ENCODE measurements at regions not wholly inside any gene's neighbourhood (a gene's known extent, or its start where the extent isn't known, plus 50 kb on each side); places are given as distances from the start of the nearest gene placed in this dataset.

DNA sequence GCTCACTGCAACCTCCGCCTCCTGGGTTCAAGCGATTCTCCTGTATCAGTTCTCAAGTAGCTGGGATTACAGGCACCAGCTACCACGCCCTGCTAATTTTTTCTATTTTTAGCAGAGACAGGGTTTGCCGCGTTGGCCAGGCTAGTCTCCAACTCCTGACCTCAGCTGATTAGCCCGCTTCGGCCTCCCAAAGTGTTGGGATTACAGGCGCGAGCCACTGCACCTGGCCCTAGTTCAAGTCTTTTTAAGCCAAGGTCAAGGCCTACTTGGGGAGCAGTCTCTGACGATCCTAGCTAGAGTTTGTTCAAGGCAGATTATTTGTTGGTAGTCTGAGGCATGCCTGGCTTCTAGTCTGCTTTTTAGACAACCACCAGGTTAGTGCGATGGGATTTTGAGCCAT, 709.5 kb upstream of the COBL start:
- DNase-seq (ENCODE audit: low spot score), result no peak

DNA sequence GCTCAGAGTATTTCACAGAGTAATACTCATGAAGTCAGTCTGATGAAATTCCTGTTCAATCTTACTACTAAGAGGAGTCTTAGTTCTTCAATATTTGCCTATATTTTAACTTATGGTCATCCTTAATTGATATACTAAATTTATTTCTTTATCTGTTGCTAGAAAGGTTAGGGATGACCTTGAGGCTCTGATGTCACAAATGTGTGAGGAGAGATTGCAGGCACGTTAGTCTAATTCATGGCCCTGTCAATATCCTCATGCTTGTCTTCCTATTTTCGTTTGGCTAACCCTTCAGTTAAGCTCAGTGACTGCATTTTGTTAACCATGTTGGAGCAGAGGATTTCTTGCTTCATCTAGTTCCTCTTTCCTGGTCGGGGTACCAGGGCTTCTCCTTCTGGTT, 704.7 kb upstream of the COBL start:
- no peak for DNase-seq (ENCODE audit: low spot score)

- no peak for DNase-seq (ENCODE audit: low spot score)
Observed at GRCh38 chr7:52018680-52019054, 702.1 kb upstream of the COBL start.

DNA sequence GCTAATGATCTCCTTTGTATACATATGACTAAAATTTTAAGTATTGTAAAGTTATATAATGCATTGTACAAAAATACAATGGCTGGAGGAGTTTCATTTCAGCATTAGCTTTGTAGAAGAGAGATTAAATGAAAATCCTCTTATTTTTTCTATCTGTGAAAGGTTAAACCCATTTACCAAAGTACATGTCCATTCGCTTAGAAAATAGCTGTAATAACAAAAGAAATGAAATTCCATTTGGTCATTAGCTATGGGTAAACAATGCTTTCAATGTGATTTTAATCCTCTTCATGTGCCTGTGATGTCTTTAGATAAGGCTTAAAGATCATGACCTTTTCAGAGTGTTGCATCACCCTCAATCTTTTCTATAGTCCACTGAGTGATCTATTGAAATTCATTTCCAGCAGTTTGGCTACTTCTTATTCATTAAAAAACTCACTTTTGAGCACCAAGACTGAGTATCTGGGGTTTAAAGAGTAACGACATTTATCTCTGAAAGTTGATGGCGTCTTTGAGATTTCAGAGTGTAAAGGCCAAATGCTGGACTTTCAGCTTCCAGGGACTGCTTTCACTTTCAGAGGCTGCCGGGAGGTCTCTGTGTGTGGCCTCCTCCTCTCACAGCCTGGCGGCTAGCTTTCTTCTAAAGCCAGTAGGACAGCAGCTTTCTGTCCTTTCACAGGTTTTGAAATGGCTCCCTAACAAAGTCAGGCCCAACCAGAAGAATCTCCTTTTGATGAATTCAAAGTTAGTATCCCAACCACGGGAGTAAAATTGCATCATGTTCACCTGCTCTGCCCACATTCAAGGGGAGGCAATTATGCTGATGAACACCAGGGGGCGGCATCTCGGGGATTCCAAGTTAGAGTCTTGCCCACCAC, 701.4 kb upstream of the COBL start:
- peak; percentile 27 for DNase-seq (ENCODE audit: low spot score)

GRCh38 chr7:52009181-52009580, 692.6 kb upstream of the COBL start:
- no peak for DNase-seq (ENCODE audit: low spot score)

GRCh38 chr7:52006674-52007073, 690.1 kb upstream of the COBL start:
- DNase-seq (ENCODE audit: low spot score), result no peak

DNA sequence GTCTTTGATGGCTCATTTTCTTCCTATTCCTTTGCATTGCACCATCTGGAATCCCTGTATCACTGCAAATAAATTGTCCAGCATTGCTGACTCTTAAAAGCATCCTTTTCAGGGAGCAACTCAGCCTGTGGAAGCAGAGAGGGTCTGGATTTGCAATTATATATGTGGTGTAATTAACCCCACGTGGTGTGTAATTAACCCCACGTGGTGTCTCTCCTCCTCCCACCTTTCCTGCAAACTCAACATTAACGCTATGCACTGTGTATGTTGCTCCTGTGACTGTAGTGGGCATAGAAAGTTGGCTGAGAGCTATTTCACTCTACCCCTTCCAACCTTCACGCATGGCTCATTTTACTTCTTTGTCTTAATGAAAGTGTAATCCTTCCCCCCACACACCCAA, 689.0 kb upstream of the COBL start:
- DNase-seq (ENCODE audit: low spot score), result no peak

GRCh38 chr7:51995596-51996179, 679.1 kb upstream of the COBL start:
- DNase-seq (ENCODE audit: low spot score), result no peak

DNA sequence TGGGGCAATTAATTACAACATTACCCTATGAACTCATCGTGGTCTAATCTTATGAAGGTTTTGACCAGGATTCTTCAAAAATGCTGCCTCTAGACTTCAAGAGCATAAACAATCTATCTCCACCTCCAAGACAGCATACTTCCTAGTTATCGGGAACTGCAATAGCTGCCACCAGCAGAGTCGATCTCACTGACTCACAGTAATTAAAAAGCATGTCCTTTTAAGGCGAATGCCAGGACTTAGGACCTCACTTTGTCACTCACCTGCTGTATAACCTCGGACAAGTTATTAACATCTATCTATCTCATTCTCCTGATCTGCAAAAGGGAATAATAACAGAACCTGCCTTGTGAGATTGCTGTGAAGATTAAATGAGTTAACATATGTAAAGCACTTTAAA, 666.0 kb upstream of the COBL start:
- no peak for DNase-seq (ENCODE audit: low spot score)

- no peak for DNase-seq (ENCODE audit: low spot score)
Observed at GRCh38 chr7:51980812-51981211, 664.2 kb upstream of the COBL start.

GRCh38 chr7:51980313-51980712, 663.7 kb upstream of the COBL start:
- no peak for DNase-seq (ENCODE audit: low spot score)

DNA sequence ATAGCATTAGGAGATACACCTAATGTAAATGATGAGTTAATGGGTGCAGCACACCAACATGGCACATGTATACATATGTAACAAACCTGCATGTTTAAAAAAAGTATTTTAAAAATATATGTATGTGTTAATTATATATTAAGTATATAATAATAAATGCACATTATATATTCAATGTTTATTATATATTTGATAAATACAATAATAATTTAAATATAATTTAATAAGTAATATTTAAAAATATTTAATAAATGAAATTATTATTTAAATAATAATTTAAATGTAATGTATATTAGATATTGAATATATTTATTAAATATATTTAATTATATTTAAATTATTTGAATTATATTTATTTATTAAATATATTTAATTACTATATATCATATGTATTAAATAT, 661.3 kb upstream of the COBL start:
- DNase-seq (ENCODE audit: low spot score), result no peak

DNA sequence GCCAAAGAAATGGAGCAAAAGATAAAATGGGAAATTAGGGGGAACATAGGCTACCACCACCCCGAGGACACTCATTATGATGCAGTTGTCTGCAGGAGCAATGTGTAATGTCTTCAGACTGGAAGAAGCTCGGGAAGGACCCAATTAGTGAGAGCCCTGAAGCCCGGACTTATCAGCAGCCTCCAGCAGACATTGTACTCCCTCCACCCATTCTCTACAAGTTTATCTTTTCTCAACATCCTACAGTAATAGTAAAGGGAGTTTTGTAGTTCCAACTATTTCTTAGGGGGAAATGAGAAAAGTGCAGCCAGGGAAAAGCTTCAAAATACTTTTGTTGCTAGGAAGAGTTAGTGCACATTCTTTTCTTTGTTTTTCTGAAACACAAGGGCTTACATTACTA, 657.3 kb upstream of the COBL start:
- DNase-seq (ENCODE audit: low spot score), result no peak

GRCh38 chr7:51973071-51973470, 656.5 kb upstream of the COBL start:
- DNase-seq (ENCODE audit: low spot score), result no peak

- no peak for DNase-seq (ENCODE audit: low spot score)
Observed at GRCh38 chr7:51970961-51971665, 654.5 kb upstream of the COBL start.

DNA sequence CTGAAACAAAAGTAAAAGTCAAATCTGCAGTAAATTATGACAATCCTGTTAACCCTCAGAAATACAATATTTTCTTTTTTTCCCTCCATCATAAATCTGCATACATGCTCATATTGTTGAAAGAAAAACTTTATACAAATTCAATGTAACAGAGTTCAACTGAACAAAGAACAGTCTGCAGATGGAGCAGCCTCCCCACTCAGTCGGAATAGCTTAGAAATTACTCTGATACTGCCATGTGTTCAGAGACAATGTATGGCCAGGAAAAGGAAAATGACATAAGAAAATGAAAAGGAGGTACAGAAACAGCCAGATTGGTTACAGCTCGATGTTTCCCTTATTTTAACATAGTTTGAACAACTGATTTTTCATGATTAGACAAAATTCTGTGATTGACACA, 651.9 kb upstream of the COBL start:
- DNase-seq (ENCODE audit: low spot score), result no peak

DNA sequence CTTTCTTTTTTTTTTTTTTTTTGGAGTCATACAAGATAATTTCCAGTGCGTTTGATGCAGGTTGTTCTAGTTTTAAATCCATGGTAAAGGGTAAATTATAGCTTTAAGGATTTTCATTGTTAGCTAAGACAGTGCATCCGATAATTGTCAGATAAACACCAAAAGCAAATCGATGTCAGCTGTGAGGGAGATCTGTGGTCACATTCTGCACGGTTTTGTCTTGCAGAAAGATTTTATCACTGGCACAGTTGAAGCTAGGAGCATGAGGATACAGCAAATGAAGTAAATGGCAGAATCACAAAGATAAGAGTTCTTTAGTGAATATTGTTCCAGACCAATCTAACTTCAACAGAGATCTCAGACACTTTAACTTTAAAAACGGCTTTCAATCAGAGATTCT, 648.8 kb upstream of the COBL start:
- DNase-seq (ENCODE audit: low spot score), result no peak

- DNase-seq (ENCODE audit: low spot score), result no peak
Observed at GRCh38 chr7:51961804-51962203, 645.2 kb upstream of the COBL start.

DNA sequence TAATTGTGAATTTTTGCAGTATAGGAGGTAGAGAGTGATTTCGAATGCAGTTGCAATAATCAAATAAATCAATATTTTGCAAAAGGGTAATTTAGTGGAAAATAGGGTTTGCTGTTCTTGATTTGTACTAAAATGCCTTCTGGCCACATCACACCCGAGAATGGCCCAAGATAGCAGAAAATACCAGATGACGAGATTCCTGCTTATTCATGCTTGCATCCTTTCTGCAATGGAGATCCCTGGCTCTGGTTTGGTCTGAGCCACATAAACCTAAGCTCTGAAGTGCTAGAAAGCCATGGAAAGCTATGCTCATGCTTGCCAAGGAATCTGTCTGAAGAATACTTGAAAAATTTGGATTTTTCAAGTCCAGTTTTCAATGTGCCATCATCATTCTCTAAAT, 634.2 kb upstream of the COBL start:
- DNase-seq (ENCODE audit: low spot score), result no peak

GRCh38 chr7:51949726-51950644, 633.4 kb upstream of the COBL start:
- no peak for DNase-seq (ENCODE audit: low spot score)

GRCh38 chr7:51930834-51931233, 614.2 kb upstream of the COBL start:
- DNase-seq (ENCODE audit: low spot score), result no peak

DNA sequence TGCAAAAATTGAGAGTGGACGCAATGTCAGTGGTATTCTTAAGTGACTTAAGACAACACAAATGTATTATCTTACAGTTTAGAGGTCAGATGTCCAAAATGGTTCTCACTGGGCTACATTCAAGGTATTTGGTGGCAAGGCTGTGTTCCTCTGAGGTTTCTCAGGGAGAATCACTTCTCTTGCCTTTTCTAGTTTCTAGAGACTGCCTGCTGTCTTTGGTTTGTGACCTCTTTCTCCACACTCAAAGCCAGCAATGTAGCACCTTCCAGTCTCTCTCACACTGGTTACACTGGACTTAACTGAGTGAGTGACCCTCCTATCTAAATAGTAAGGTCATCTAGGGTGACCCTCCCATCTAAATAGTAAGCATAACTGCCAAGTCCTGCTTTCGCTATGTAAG, 613.2 kb upstream of the COBL start:
- no peak for DNase-seq (ENCODE audit: low spot score)
